NCI-H748 (cell line): ENCODE measurements at regions not wholly inside any gene's neighbourhood (a gene's known extent, or its start where the extent isn't known, plus 50 kb on each side); places are given as distances from the start of the nearest gene placed in this dataset.
"Not testable (repeated sequence)": the region's sequence is repeated elsewhere in the genome, so short reads cannot be mapped to it uniquely, and the experiment has no call there.

Experiments
- DNase-seq: peaks from one replicate; lab custom pipeline; 2025; ENCODE audit not compliant: unreplicated experiment; lab: John Stamatoyannopoulos, UW

DNA sequence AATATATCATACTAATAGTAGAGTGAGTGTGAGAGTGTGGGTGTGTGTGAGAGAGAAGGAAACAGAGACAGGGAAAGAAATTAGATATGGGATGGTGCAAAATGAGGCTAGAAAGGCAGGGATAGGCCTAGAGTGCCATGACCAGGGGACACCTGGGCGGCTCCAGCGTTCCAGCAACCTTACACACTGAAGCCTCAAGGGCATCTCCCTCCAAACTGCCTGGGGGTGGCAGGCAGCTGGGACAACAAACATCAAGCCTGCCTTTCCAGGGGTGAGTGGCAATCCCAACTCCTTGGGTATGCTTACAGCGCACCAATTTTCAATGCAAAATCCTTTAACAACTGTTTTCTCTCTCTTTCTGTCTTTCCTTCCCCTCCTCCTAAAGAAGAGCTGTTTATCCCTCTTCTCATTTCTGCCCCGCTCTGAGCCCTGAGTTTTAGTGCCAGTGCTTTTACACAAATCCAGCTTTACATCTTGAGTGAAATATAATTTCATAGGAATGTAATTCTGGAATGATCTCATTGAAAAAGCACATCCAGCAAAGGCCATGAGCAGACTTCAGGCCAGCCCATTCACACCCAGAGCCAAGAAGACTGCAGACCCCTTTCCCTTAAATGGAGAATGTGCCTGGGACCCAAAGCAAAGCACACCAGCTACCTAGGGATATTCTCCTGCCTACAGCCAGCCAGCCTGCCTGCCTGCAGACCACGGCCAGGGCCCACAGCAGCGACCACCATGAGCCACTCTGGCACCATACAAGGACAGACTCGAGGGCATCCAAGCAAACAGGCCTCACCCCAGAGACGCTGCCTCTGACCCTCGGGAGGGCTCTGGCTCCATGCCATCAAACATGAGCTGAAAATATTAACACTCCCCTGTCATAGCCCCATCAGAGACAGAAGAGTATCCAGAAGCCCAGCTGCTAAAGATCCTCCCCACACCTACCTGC lies 90.3 kb downstream of the RPL27A start:
- no peak for DNase-seq

DNA sequence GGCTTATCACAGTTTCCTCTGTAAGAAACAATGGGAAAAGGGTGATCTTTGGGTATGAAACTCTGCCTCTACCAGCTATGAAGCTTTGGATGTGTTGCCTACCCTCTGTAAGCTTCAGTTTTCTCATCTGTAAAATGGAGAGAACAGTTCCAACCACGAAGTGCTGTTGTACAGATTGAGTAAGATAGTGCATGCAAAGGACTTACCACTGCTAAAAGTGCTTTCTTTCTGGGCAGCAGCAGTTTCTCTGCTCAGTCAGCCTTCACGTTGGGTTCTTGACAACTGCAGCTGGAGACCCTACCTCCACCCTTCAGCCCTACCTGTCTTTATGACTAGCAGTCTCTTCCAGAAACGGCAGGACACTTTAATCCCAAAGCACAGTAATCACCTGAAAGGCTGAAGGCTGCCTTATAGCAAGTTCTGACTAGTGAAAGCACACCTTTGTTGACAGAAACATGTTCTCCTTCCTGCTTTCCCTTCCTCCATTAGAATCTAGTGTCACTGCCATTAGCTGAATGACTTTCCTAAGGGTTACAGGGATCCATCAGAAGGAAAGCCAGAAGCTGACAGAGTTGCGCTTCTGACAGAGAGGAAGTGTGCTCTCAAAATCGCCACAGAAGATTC lies 91.4 kb downstream of the RPL27A start:
- DNase-seq = no peak

DNA sequence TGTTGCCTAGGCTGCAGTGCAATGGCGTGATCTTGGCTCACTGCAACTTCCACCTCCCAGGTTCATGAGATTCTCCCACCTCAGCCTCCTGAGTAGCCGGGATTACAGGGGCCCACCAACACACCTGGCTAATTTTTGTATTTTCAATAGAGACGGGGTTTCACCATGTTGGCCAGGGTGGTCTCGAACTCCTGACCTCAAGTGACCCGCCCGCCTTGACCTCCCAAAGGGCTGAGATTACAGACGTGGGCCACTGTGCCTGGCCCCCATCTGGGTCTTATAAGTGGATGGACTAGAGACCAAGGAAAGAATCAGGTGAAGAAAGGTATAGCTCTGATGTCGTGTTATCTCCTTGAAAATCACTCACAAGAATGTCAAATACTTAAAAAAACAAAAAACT lies 92.3 kb downstream of the RPL27A start:
- not testable (repeated sequence) for DNase-seq

DNA sequence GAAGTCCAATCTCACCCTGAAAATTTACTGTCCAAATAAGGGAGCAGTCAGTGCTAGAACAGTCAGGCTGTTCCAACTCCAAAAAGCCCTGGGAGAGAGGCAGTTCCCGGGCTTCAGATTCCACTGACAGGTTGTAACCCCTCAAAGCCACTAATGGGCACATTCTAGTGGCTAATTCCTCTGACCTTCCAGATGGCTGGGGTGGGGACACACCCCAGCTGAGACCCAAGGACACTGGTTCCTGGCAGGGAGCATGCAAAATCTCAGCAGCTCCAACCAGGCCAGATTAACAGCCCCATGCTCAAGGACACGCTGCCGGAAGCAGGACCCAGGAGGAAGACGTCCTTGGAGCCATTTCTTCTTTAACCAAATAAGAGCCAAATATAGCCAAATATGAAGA lies 92.7 kb downstream of the RPL27A start:
- no peak for DNase-seq

DNA sequence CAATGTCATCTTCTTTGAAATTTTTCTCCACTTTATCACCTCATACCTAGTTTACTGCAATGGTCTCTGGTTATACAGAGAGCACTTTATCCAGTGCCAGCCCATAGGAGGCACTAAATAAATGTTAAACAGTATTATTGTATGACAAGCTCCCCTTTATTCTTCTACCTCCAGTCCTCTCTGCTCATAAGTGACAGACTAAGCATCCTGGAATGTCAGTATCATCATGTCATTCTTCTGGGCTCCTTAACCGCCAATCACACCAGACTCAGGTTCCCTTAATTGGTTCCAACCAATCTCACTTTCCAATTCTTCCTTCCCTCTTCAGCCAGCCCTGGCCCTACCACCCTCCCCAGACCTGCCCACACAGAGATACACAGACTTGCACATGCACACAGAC lies 93.1 kb downstream of the RPL27A start:
- no peak for DNase-seq

DNA sequence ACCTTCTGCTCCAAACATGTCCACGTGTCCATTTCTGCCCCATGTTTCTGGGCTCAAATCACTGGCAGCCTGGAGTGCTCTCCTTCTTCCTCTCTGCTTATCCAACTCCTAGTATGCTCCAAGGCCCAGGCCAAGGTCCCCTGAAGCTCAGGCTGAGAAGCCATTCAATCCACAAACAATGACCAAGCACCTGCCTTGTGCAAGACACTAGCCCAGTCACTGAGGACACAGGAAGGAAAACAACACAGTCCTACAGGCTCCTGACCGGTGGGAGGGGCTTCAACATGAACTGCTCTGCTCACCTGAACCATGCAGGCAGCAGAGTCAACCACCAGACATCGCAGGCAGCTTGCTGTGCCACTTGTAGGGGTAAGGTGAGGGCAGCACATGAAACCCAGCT lies 93.6 kb downstream of the RPL27A start:
- DNase-seq = no peak

DNA sequence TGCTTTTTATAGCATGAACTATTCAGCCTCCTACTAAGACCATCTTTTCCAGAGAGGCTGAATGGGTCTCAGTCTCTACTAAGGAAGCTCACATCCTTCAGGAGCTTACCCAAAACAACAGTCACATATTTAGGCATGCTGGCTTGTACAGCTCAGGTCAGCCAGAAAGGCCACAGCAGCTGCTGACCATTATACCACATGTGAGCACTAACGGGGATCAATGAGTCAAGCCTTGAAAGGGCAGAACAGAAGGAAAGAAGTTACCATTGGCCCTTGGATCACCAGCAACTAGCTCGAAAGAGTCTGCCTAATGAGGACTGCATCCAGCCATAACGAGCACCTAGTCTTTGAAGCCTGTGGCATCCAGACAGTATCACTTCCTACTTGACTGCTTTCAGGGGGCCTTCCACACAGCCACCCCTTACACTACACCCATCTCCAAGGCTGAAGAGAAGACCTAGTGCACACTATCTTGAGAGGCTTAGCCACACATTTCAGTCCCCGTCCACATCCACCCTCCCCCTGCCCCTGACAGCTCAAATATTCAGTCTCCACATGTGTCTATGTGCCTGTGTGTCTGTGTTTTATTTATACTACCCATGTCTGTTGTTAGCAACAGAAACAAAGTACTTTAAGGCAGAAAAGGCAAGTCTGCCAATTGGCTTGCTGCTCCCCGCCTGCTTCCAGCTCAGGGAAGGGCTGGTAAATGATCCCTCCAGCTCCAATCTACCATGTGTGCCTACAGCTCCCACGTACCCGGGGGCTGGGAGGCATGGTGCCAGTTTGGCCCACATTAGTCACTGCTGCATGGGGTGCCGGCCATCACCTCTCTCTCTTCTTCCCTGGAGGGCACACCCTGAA lies 95.5 kb downstream of the RPL27A start:
- DNase-seq = no peak

DNA sequence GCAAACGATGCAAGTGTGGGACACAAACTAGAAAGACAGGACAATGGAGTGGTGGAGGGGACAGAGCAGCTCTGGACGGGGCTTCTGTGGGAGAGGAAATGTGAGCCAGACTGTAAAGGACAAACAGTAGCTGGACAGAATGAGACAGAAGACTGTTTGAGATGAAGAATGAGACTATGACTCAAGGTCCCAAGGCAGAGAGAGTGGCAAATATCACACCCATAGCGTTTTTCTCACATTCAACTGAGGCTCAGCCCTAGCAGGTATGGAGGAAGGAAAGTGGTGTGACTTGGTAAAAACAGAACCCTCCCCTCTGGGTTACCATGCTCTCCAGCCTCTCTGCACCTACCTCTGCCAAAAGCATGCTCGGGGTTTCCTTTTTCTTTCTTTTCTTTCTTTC lies 96.5 kb downstream of the RPL27A start:
- DNase-seq = no peak

DNA sequence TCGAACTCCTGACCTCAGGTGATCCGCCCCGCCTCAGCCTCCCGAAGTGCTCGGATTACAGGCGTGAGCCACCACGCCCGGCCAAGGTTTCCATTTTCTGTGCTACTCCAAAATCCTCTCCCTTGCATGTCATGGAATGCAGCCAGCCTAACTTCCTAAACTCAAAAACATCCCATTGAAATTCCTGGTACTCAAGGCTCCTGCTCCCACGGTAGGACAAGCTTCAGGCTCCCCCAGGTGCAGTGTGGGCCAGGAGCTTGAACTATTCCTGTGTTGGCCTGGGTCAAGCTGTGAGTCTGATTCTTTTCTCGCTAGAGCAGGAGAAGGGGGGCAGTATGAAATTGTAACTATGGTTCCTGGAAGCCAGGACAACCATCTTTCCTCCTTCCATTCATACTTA lies 97.1 kb downstream of the RPL27A start:
- DNase-seq = no peak

DNA sequence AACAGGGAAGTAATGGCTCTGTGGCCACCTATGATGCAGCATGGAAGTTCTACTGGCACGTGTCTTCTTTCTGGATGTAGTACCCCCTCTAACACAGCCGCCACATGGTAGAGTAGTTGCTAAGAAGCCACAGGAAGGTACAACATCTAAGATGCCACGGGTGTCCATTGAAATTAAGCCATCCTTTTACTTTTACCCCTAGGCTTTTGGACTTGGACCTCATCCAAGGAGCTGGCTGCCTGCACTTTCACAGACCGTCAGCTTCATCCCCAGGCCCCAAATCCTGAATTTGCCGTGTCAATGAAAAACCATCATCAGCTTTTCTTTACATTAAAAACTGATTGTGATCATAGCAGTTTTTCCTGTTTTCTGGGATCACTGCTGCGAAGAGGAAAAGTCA lies 102.4 kb downstream of the RPL27A start:
- DNase-seq = no peak

DNA sequence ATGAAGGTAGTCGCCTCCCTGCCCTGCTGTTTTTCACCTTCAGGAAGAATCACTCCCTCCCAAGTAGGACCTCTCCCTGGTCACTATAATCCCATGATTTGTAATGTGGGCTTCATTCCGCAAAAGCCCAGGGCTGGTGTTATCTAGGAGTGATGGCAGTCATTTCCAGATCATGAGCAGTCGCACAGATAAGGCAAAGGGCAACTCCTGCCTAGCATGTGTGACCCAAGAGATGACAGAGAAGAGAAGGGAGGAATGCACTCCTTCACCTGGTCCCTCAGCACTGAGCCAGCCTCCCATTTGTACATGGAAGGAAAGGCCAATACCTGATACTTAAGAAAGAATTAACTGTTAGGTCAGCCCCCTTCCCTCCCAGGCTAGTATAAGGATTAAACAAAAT lies 102.9 kb downstream of the RPL27A start:
- DNase-seq = no peak

DNA sequence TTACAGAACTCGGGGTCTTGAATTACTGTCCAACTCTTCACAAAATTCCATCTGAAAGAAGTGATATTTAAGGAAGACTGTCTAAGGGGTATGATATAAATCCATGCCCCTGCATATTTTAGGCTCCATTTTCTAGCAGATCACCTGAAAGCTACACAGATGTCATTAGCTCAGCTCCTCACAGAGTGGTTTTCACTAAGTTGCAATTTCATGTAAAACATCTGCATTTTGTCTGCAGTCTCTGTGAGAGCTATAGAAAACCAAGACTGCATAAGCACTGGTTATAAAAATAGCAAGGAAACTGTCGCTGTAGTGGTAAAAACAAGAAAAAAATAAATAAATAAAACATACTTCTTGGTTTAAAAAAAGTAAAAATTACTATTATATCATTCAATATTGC lies 103.4 kb downstream of the RPL27A start:
- DNase-seq = no peak

DNA sequence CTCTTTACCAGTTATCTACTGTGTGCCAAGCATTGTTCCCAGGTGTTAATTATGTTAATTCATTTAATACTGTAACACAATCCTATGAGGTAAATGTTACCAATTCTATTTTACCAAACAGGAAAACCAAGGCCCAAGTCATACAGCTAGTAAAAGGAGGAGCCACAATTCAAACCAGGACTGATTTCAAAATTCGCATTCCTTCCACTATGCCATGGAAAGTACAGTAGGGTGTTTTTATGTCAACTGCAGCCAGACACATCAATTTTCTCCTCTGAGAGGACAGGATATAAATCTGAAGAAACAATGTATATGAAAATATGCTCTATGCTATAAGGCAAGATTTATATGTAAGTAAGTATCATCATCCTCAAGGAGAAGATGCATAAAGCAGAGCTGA lies 104.3 kb downstream of the RPL27A start:
- no peak for DNase-seq

DNA sequence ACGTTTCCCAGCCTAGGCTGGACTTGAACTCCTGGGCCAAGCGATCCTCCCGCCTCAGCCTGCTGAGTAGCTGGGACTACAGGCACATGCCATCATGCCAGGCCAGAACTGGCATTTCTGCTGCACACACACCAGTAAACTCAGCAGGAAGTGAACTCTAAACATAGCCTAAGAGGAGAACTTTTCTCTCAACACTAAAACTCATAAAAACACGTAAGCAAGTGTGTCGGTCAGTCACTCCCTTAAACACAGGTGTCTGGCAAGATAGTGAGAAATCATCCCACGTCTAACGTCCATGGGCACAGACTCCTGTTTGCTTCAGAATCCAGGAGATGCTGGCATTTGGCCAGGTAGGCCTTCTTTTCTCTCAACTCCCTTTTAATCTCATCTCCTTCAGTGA lies 104.8 kb downstream of the RPL27A start:
- no peak for DNase-seq

DNA sequence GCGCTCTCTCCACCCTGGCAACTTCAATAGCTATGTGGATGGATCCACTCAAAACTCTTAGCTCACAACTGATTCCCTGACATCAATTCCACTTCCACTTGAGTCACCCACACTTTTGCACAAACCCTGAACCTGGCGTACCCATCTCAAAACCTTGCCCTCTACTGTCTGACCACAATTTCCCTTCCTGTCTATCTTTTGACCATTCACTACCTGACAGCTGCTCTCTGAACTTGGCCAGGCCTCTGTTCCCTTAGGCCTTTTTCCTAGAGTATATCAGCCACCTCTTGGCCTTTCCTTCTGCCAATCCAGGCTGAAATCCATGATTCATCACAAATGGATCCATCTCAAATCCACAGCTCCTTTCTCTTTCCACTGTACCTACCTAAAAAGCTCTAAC lies 106.0 kb downstream of the RPL27A start:
- no peak for DNase-seq

DNA sequence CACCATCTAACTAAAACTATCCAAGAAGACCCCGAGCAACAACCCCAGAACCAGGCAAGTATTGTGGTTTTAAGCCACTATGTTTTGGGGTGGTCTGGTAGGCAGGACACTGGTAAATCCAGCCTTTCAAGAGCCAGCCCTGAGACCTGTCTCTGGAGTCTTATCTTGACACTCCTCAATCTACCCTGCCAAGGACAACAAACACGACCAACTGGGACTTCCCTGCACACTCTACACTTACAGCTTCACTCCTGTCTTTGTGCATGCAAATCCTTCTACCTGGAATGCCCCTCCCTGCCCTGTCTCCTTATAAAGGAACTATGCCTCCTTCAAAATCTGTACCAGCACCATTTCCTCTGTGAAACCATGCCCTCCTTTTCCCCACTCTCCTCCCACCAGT lies 107.3 kb downstream of the RPL27A start:
- DNase-seq = no peak

DNA sequence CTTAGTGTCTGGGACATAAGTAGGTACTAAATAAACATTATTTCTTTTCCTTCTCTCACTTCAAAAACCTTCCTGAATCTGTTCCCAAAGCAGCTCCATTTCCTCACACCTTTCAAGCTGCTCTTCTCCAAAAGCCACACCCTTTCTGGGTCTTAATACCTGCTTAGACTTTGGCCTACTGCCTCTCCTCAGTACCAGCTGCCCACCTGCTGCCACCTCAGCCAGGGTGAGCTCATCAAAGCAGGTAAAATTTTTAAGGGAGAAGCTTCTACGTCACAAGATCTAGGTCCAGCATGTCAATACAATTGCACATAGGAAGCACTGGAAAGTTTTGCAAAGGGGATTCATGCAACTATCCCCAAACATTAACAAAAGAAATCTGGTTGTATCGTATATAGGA lies 108.4 kb downstream of the RPL27A start:
- DNase-seq = no peak

DNA sequence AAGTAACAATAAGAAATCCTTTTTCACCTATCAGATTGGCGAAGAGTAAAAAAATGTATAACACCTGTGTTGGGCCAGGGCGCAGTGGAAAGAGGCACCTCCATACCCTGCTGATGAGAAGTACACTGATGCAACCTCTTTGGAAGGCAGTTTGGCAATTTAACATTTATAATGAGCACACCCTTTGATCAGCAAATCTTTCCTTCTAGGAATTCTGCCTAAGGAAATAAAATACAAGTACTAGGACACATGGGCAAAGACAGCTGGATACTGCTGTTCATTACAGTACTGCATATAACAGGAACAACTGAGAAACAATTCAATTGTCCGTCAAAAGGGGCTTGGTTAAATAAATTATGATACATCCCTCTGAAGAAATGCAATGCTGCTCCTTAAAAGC lies 110.1 kb downstream of the RPL27A start:
- no peak for DNase-seq

DNA sequence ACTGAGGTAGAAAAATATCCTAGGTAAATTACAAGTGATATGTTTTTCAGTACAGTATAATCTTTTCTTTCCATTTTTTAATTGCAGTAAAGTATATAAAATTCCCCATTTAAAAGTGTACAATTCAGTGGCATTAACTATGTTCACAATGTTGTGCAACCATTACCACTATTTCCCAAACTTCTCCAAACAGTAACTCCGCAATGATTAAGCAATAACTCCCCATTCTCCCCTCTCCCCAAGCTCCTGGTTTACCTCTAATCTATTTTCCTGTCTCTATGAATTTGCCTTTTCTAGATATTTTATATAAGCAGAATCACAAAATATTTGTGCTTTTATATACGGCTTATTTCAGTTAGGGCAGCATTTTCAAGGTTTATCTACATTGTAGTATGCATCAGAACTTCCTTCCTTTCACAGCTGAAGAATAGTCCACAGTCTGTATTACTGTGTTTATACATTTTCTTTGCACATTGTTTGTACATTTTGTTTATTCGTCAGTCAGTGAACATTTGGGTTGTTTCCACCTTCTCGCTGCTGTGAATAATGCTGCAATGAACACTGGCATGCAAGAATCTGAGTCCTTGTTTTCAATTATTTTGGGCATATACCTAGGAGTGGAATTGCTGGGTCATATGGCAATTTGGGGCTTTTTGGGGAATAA lies 110.7 kb downstream of the RPL27A start:
- DNase-seq = no peak

DNA sequence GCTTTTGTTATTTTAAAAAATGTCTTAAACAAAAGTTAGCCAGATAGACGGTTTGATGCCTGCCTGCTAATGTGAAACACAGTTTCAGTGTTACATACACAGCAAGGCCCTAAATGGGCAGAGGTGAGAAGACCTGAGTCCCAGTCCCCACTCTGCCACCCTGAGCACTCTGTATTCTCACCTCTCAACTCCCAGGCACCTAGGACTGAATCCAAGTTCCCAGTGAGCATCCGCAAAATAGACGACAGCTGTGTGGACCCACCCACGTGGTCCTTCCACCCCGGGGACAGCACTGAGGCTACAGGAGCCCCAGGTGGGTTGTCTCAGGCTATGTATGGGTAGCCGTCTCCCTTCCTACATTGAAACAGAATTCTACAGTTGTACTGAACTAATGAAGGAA lies 111.5 kb downstream of the RPL27A start:
- DNase-seq = no peak

DNA sequence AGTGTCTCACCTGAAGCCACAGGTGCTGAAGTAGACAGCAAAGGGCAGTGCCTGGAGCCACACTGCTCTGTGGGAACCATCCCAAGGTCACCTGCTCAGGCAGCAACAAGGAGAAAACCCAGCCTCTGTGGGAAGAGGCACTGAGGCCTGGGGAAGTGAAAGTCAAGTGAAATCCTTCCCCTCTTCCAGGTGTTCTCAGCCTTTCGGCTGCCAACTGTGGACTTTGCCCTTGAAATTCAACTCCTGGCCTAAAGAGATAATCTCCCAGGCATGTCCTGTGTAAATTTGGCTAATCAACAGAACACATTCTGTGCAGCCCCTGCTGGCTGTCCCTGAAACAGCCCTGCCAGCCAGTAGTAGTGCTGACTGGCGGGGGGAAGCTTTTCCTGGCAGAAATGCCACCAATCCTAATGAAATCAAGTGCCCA lies 112.1 kb downstream of the RPL27A start:
- DNase-seq = no peak
